ENCODE measurements at regions not wholly inside any gene's neighbourhood (a gene's known extent, or its start where the extent isn't known, plus 50 kb on each side); places are given as distances from the start of the nearest gene placed in this dataset.

DNA sequence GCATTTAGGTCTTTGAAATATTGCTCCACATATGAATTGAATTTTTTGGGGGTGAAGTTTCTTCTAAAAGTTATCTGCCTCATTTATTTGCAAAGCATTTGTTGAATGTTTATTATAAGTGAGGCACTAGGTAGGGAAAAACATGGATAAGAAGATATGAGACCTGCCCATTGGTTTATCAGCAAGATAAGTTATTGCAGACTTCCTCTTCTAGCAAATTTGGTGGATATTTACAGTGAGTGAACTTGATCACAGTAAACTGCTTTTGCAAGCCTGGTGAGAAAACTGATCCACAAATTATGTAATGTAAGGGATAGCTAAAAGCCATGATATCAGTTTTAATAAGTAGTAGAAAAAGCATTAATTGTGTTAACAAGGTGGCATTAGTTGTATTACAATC is 364.8 kb downstream of the SOCS6 start:
- TF ChIP-seq, protein P1, sequence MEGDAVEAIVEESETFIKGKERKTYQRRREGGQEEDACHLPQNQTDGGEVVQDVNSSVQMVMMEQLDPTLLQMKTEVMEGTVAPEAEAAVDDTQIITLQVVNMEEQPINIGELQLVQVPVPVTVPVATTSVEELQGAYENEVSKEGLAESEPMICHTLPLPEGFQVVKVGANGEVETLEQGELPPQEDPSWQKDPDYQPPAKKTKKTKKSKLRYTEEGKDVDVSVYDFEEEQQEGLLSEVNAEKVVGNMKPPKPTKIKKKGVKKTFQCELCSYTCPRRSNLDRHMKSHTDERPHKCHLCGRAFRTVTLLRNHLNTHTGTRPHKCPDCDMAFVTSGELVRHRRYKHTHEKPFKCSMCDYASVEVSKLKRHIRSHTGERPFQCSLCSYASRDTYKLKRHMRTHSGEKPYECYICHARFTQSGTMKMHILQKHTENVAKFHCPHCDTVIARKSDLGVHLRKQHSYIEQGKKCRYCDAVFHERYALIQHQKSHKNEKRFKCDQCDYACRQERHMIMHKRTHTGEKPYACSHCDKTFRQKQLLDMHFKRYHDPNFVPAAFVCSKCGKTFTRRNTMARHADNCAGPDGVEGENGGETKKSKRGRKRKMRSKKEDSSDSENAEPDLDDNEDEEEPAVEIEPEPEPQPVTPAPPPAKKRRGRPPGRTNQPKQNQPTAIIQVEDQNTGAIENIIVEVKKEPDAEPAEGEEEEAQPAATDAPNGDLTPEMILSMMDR (IDR thresholded peaks at IDR 0.05), result no peak
- TF ChIP-seq ZNF232 (CRISPR knock-in tag; IDR thresholded peaks at IDR 0.05), result no peak
- TF ChIP-seq JUN (CRISPR knock-in tag; IDR thresholded peaks at IDR 0.05), result no peak
- TF ChIP-seq TCF7 (CRISPR knock-in tag; IDR thresholded peaks at IDR 0.05; ENCODE audit: low read depth), result no peak
